Panc1 (cell line): ENCODE measurements at regions not wholly inside any gene's neighbourhood (a gene's known extent, or its start where the extent isn't known, plus 50 kb on each side); places are given as distances from the start of the nearest gene placed in this dataset.

Source experiments
- SIN3A ChIP-seq: IDR thresholded peaks from 2 replicates; pipeline ENCODE4 v1.6.1; 2012; ENCODE audit warnings: low read depth, mild to moderate bottlenecking, low read length, moderate library complexity, borderline replicate concordance; ENCODE audit not compliant: insufficient read depth
- TF ChIP-seq, protein P1 (sequence below): fragments of 450-650 bp; IDR thresholded peaks from 2 replicates; pipeline ENCODE4 v1.5.1; 2017; ENCODE audit warnings: mild to moderate bottlenecking

DNA sequence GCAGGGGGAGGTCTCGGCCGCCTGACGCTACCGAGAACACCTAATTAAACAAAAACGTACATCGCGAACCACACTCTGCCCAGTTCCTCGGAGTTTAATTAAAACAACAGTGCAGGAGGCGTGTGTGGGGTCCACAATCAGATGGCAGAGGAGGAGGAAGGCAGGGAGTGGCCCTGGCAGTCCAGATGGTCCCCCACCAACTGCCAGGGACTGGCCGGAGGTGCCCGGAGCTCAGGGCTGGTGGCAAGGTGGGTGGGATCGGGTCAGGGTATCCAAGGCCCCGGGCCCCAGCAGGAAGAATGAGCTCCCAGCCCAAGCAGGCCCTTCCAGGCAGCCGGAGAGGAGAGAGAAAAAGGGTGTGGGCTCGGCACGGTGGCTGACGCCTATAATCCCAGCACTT lies 71.3 kb downstream of the PTPRS start:
- TF ChIP-seq, protein P1, sequence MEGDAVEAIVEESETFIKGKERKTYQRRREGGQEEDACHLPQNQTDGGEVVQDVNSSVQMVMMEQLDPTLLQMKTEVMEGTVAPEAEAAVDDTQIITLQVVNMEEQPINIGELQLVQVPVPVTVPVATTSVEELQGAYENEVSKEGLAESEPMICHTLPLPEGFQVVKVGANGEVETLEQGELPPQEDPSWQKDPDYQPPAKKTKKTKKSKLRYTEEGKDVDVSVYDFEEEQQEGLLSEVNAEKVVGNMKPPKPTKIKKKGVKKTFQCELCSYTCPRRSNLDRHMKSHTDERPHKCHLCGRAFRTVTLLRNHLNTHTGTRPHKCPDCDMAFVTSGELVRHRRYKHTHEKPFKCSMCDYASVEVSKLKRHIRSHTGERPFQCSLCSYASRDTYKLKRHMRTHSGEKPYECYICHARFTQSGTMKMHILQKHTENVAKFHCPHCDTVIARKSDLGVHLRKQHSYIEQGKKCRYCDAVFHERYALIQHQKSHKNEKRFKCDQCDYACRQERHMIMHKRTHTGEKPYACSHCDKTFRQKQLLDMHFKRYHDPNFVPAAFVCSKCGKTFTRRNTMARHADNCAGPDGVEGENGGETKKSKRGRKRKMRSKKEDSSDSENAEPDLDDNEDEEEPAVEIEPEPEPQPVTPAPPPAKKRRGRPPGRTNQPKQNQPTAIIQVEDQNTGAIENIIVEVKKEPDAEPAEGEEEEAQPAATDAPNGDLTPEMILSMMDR: no peak
- TF ChIP-seq SIN3A: no peak
